Panc1 (cell line): ENCODE measurements at regions not wholly inside any gene's neighbourhood (a gene's known extent, or its start where the extent isn't known, plus 50 kb on each side); places are given as distances from the start of the nearest gene placed in this dataset.

ENCODE experiments used
- ATAC-seq: fragments of 200-7000 bp; cut with Tn5 transposase; 2 replicates; pipeline ENCODE4 v1.9.1; 2020; ENCODE audit warnings: mild to moderate bottlenecking, moderate library complexity
- BruUV-seq: library from RNA; stranded (reverse); fragments of 400-500 nt; replicated peaks from 2 replicates; lab custom pipeline; 2021; lab: Mats Ljungman, UMichigan
- CTCF ChIA-PET: fragments of 300-600 bp; sonication (Branson Sonifier 250); formaldehyde crosslinking; loops from one replicate; lab custom pipeline; 2022; ENCODE audit warnings: antibody characterized with exemption; lab: Charles Lee
- POLR2A ChIA-PET: fragments of 300-600 bp; sonication (Branson Sonifier 250); formaldehyde crosslinking; loops from one replicate; lab custom pipeline; 2022; ENCODE audit warnings: antibody characterized with exemption; lab: Charles Lee
- DNase-seq: peaks from one replicate; pipeline ENCODE4 v3.0.0-alpha.2; 2010; ENCODE audit warnings: low read depth, low spot score
- H3K27ac ChIP-seq: 2 replicates; pipeline ENCODE4 v1.5.1; 2011; ENCODE audit warnings: mild to moderate bottlenecking, low read length, inconsistent platforms
- H3K27me3 ChIP-seq: fragments of 200-500 bp; sonication (Bioruptor generic); 2 replicates; pipeline ENCODE4 v1.6.0; 2014; ENCODE audit warnings: low read length, inconsistent platforms; ENCODE audit not compliant: control insufficient read depth, insufficient read depth
- H3K36me3 ChIP-seq: fragments of 200-500 bp; sonication (Bioruptor generic); 2 replicates; pipeline ENCODE4 v1.5.1; 2014; ENCODE audit warnings: inconsistent platforms, mild to moderate bottlenecking, low read length, moderate library complexity; ENCODE audit not compliant: control insufficient read depth, insufficient read depth
- H3K4me1 ChIP-seq: 2 replicates; pipeline ENCODE4 v1.5.1; 2011; ENCODE audit warnings: inconsistent platforms, mild to moderate bottlenecking, low read length, moderate library complexity; ENCODE audit not compliant: control insufficient read depth, insufficient read depth
- H3K4me3 ChIP-seq, 2 experiments: 2 replicates each; pipeline ENCODE4 v1.5.1; 2011 to 2012; ENCODE audit warnings: low read depth in 2 of 2, low read length in 2 of 2, mild to moderate bottlenecking in 2 of 2, inconsistent platforms in 1 of 2, moderate library complexity in 1 of 2
- H3K9me3 ChIP-seq: fragments of 200-500 bp; sonication (Bioruptor generic); 2 replicates; pipeline ENCODE4 v1.5.1; 2014; ENCODE audit warnings: low read depth, mild to moderate bottlenecking, inconsistent platforms, low read length, moderate library complexity; ENCODE audit not compliant: control insufficient read depth, insufficient read depth
- POLR2AphosphoS5 ChIP-seq: IDR thresholded peaks from 2 replicates; pipeline ENCODE4 v1.6.1; 2012; ENCODE audit warnings: mild to moderate bottlenecking, low read depth, low read length, moderate library complexity
- SIN3A ChIP-seq: IDR thresholded peaks from 2 replicates; pipeline ENCODE4 v1.6.1; 2012; ENCODE audit warnings: low read depth, mild to moderate bottlenecking, low read length, moderate library complexity, borderline replicate concordance; ENCODE audit not compliant: insufficient read depth
- TCF7L2 ChIP-seq: IDR thresholded peaks from 2 replicates; pipeline ENCODE4 v1.6.1; 2011; ENCODE audit warnings: mild to moderate bottlenecking, low read depth, low read length, inconsistent platforms
- in situ Hi-C: cut with HindIII; loops from 2 replicates; pipeline ENCODE4 v1.10.0; 2016; ENCODE audit warnings: low sequenced_read_pairs, low pct_unique_long_range_greater_than_20kb
- intact Hi-C: fragments of 100-400 bp; cut with micrococcal nuclease; formaldehyde crosslinking; loops from one replicate; pipeline ENCODE4 v1.10.0; 2022; ENCODE audit not compliant: unreplicated experiment
- TF ChIP-seq, protein P1 (sequence below), 2 experiments: IDR thresholded peaks; 2 replicates each; pipeline ENCODE4 v1.6.1; 2011 to 2012; ENCODE audit warnings: low read depth in 2 of 2, control low read depth in 1 of 2, low read length in 1 of 2, mild to moderate bottlenecking in 1 of 2, moderate library complexity in 1 of 2; ENCODE audit not compliant: insufficient read depth in 1 of 2
- TF ChIP-seq, protein P2 (sequence below): fragments of 450-650 bp; IDR thresholded peaks from 2 replicates; pipeline ENCODE4 v1.5.1; 2017; ENCODE audit warnings: mild to moderate bottlenecking

DNA sequence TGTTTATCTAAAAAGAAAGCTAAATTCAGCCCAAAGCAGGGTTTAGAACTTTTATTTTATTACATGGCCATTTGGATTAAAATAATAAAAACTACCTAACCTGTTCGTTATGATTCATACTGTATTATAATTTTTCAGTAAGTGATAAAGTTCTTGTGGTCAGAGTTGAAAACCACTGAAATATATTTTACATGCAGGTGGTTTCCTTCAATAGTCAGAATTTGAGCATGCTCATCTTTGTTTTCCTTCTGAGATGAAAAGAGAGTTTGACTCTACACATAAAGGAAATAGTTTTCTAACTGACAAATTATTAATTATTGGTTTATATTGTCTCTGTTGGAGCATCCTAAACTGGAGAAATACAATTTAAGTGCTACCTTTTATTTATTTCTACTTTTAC is 114.0 kb upstream of the FKBP1C start:
- intact Hi-C loops (no loop called here), in situ Hi-C loops (no loop called here)
- H3K36me3 ChIP-seq, result no peaks in the 10 kb centered on the region
- BruUV-seq, result no TSS peak
- no peak overlapping the region for H3K4me3 ChIP-seq
- H3K4me1 ChIP-seq, result no peaks in the 10 kb centered on the region
- no peak overlapping the region for H3K27ac ChIP-seq
- no peaks in the 10 kb centered on the region for H3K9me3 ChIP-seq
- CTCF ChIA-PET, result no interaction called here
- ATAC-seq (no peak), DNase-seq (no peak)
- TF ChIP-seq TCF7L2 (no peak), SIN3A (no peak), POLR2AphosphoS5 (no peak)
- TF ChIP-seq, protein P1, sequence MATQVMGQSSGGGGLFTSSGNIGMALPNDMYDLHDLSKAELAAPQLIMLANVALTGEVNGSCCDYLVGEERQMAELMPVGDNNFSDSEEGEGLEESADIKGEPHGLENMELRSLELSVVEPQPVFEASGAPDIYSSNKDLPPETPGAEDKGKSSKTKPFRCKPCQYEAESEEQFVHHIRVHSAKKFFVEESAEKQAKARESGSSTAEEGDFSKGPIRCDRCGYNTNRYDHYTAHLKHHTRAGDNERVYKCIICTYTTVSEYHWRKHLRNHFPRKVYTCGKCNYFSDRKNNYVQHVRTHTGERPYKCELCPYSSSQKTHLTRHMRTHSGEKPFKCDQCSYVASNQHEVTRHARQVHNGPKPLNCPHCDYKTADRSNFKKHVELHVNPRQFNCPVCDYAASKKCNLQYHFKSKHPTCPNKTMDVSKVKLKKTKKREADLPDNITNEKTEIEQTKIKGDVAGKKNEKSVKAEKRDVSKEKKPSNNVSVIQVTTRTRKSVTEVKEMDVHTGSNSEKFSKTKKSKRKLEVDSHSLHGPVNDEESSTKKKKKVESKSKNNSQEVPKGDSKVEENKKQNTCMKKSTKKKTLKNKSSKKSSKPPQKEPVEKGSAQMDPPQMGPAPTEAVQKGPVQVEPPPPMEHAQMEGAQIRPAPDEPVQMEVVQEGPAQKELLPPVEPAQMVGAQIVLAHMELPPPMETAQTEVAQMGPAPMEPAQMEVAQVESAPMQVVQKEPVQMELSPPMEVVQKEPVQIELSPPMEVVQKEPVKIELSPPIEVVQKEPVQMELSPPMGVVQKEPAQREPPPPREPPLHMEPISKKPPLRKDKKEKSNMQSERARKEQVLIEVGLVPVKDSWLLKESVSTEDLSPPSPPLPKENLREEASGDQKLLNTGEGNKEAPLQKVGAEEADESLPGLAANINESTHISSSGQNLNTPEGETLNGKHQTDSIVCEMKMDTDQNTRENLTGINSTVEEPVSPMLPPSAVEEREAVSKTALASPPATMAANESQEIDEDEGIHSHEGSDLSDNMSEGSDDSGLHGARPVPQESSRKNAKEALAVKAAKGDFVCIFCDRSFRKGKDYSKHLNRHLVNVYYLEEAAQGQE (IDR thresholded peaks at IDR 0.05; ENCODE audit: insufficient read depth in 1 of 2, low read depth in 2 of 2, low read length in 1 of 2), result no peak
- TF ChIP-seq, protein P2, sequence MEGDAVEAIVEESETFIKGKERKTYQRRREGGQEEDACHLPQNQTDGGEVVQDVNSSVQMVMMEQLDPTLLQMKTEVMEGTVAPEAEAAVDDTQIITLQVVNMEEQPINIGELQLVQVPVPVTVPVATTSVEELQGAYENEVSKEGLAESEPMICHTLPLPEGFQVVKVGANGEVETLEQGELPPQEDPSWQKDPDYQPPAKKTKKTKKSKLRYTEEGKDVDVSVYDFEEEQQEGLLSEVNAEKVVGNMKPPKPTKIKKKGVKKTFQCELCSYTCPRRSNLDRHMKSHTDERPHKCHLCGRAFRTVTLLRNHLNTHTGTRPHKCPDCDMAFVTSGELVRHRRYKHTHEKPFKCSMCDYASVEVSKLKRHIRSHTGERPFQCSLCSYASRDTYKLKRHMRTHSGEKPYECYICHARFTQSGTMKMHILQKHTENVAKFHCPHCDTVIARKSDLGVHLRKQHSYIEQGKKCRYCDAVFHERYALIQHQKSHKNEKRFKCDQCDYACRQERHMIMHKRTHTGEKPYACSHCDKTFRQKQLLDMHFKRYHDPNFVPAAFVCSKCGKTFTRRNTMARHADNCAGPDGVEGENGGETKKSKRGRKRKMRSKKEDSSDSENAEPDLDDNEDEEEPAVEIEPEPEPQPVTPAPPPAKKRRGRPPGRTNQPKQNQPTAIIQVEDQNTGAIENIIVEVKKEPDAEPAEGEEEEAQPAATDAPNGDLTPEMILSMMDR, result no peak
- POLR2A ChIA-PET, result no interaction called here
- no peaks in the 10 kb centered on the region for H3K27me3 ChIP-seq

DNA sequence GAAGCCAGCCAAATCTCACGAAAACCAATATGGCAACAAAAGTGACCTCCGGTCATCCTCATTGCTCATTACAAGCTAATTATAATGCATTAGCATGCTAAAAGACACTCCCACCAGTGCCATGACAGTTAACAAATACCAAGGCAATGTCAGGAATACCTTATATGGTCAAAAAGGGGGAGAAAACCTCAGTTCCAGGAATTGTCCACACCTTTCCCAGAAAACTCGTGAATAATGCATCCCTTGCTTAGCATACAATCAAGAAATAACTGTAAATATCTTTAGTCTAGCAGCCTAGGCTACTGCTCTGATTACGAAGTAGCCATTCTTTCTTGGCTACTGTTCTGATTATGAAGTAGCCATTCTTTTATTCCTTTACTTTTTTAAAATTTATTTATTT is 112.5 kb upstream of the FKBP1C start:
- BruUV-seq, result no TSS peak
- CTCF ChIA-PET, result no interaction called here
- no peak for DNase-seq

More for the DNA sequence above, 112.5 kb upstream of the FKBP1C start:
- H3K27ac ChIP-seq, result no peak overlapping the region
- H3K27me3 ChIP-seq, result no peaks in the 10 kb centered on the region
- no peaks in the 10 kb centered on the region for H3K9me3 ChIP-seq
- in situ Hi-C loops, result no loop called here
- no peaks in the 10 kb centered on the region for H3K36me3 ChIP-seq
- intact Hi-C loops, result no loop called here
- ATAC-seq, result no peak
- H3K4me3 ChIP-seq, result no peak overlapping the region
- TF ChIP-seq, protein P1 (IDR thresholded peaks at IDR 0.05; ENCODE audit: insufficient read depth in 1 of 2, low read depth in 2 of 2, low read length in 1 of 2), result no peak
- TF ChIP-seq POLR2AphosphoS5, result no peak
- no peak for TF ChIP-seq TCF7L2
- TF ChIP-seq SIN3A, result no peak
- TF ChIP-seq, protein P2, result no peak
- H3K4me1 ChIP-seq, result no peaks in the 10 kb centered on the region
- POLR2A ChIA-PET, result no interaction called here
